Activated CD8-positive, alpha-beta memory T cell treated with anti-CD3 and anti-CD28 coated beads, Interleukin-2, amount 10 ng/mL, durations not matched to agents 7 days and 5 days (primary cell): ENCODE measurements at regions not wholly inside any gene's neighbourhood (a gene's known extent, or its start where the extent isn't known, plus 50 kb on each side); places are given as distances from the start of the nearest gene placed in this dataset.

Experiments used
- ATAC-seq: fragments of 150-1000 bp; cut with Tn5 transposase; one replicate; pipeline ENCODE4 v1.10.0; 2021; ENCODE audit warnings: moderate library complexity
- CTCF ChIA-PET: fragments of 350-600 bp; sonication (Branson Sonifier 250); formaldehyde crosslinking; loops from one replicate; lab custom pipeline; 2021; ENCODE audit warnings: antibody characterized with exemption; lab: Charles Lee
- DNase-seq: peaks from one replicate; pipeline ENCODE4 v3.0.0-alpha.2; 2020
- H3K27ac Mint-ChIP-seq: one replicate; pipeline ENCODE4 v1.8.0; 2021; ENCODE audit warnings: mild to moderate bottlenecking, mixed read lengths
- H3K27me3 Mint-ChIP-seq: one replicate; pipeline ENCODE4 v1.8.0; 2021; ENCODE audit warnings: mixed read lengths
- H3K36me3 Mint-ChIP-seq: one replicate; pipeline ENCODE4 v1.8.0; 2021; ENCODE audit warnings: mild to moderate bottlenecking, mixed read lengths
- H3K4me1 Mint-ChIP-seq: one replicate; pipeline ENCODE4 v1.8.0; 2021; ENCODE audit warnings: mixed read lengths
- H3K4me3 Mint-ChIP-seq: one replicate; pipeline ENCODE4 v1.8.0; 2021; ENCODE audit warnings: mild to moderate bottlenecking, moderate library complexity, mixed read lengths
- H3K9me3 Mint-ChIP-seq: one replicate; pipeline ENCODE4 v1.8.0; 2022; ENCODE audit warnings: low read depth, mixed read lengths

DNA sequence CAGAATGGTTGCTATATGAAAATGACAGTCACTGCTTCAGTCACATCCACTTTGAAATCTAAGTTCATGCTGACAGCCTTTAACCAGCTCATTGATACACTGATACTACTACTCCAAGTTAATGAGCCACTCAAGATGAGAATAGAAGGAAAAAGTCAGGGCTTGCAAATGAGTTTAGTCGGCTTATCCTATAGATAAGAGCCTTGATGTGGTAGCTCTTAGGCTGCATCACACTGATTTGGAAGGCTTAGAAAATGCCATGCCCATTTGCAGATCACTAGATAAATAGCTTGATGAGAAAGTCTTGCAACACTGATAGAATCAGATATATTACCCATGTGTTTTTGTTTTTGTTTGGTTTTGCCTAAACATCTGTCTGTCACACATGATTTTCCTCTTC, 251.4 kb upstream of the ATXN7L3B start:
- DNase-seq (no peak), ATAC-seq (no peak)
- CTCF ChIA-PET, result no interaction called here
- Mint-ChIP-seq H3K9me3 (no peaks in the 10 kb centered on the region), H3K36me3 (no peaks in the 10 kb centered on the region), H3K4me3 (no peak overlapping the region), H3K4me1 (no peaks in the 10 kb centered on the region), H3K27me3 (no peaks in the 10 kb centered on the region), H3K27ac (no peak overlapping the region)

DNA sequence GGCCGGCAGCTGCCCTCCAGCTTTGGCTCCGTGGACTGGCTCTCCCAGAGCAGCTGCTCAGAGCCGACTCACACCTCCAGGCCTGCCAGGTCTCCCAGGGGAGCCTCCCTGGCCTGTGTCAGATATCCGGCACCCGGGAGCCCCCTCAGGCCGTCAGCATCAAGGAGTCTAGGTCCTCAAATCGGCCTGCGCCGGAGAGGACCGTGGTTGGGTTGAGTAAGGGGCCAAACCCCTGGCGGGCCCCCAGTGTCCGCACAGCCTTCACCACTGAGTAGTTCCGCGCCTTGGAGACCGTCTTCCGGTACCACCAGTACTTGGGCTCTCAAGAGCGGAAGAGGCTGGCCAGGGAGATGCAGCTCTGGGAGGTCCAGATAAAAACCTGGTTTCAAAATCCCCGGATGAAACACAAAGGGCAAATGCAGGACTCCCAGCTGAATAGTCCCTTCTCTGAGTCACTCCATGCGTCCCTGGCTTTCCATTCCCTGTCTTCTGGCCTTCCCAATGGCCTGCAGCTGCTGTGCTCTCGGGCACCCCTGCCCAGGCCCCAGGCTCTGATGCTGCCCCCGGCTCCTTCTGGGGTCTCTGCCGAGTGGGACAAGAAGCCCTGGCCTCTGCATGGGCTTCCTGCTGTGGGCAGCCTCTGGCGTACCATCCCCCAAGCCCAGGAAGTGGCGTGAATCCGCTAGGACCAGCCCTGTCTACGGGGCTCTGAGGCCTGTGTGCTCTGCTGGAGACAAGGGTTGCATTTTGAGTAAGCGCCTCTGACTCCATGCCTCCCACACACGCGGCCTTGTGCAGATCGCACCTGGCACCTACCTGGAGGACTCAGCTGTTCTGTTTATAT, 245.1 kb upstream of the ATXN7L3B start:
- no peaks in the 10 kb centered on the region for H3K4me1 Mint-ChIP-seq
- H3K27ac Mint-ChIP-seq, result no peak overlapping the region
- CTCF ChIA-PET, result no interaction called here
- no peak overlapping the region for H3K4me3 Mint-ChIP-seq
- no peaks in the 10 kb centered on the region for H3K36me3 Mint-ChIP-seq
- H3K9me3 Mint-ChIP-seq, result no peaks in the 10 kb centered on the region
- DNase-seq (no peak), ATAC-seq (no peak)
- no peaks in the 10 kb centered on the region for H3K27me3 Mint-ChIP-seq

DNA sequence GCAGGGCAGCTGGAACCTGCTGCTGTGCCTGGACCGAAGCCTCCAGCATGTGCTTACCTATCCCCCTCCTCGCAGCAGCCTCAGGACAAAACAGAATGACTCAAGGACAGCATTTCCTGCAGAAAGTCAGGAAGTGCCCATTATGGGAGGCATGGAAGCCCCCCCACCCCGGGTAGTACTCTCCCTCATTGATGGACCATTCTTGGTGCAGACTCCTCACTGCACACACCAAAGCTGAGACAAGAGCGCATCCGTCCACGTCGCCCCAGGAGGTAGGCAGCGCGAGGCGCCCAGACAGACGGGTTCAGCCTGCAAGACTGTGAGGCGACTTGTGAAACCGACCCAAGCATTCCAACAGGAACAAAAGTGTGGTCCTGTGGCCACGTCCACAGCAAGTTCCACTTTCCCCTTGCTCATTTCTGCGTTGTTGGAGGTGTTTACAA, 243.9 kb upstream of the ATXN7L3B start:
- H3K36me3 Mint-ChIP-seq, result no peaks in the 10 kb centered on the region
- no peaks in the 10 kb centered on the region for H3K9me3 Mint-ChIP-seq
- no peaks in the 10 kb centered on the region for H3K4me1 Mint-ChIP-seq
- ATAC-seq (no peak), DNase-seq (no peak)
- H3K27ac Mint-ChIP-seq, result no peak overlapping the region
- no peaks in the 10 kb centered on the region for H3K27me3 Mint-ChIP-seq
- H3K4me3 Mint-ChIP-seq, result no peak overlapping the region
- CTCF ChIA-PET, result no interaction called here

DNA sequence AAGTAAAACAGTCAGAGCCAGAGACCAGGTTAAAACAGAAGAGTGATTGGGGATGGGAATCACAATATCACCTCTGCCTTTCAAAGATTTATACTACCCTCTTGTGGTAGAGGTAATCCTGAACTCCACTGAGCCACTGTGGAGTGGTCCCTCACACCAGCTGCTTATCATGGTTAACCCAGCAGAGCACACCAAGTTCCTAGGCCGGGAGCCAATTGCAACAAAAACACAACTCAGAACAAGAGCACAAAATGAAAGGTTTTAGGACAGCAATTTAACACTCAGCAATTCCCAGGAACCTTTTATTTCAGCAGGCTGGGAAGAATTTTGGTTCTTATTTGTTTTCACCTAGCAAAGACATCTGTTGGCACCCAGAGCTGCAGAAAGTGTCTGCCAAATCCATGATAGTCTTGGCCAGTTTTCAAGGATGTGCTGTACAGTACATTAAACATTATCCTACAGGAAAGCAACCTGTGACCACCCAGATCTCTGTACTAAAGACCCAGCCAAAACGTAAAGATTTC, 220.5 kb upstream of the ATXN7L3B start:
- no peak for DNase-seq
- Mint-ChIP-seq H3K27me3 (no peaks in the 10 kb centered on the region), H3K27ac (no peak overlapping the region)

DNA sequence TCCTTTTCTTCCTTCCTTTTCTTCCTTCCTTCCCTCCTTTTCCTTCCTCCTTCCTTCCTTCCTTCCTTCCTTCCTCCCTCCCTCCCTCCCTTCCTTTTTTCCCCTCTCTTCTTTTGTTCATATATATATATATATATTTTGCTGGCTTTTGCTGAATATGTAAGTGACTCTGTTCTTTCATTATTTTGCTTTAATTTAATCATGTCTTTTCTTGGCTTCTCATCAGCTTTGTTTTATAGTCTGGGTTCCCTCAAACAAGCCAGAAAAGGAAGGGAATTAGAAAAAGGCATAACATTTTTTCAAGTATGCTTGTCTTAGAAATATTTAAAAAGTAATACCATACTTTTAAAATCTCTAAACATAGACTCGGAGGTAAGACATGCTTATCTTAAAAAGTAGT, 219.9 kb upstream of the ATXN7L3B start:
- no peak overlapping the region for H3K4me3 Mint-ChIP-seq
- no peak for ATAC-seq
- no peaks in the 10 kb centered on the region for H3K36me3 Mint-ChIP-seq
- no peaks in the 10 kb centered on the region for H3K4me1 Mint-ChIP-seq
- no peak overlapping the region for H3K27ac Mint-ChIP-seq
- DNase-seq, result no peak
- CTCF ChIA-PET, result no interaction called here
- H3K27me3 Mint-ChIP-seq, result no peaks in the 10 kb centered on the region
- H3K9me3 Mint-ChIP-seq, result no peaks in the 10 kb centered on the region

More for the DNA sequence above, 220.5 kb upstream of the ATXN7L3B start:
- no peaks in the 10 kb centered on the region for H3K4me1 Mint-ChIP-seq
- H3K9me3 Mint-ChIP-seq, result no peaks in the 10 kb centered on the region
- H3K4me3 Mint-ChIP-seq, result no peak overlapping the region
- no peak for ATAC-seq
- CTCF ChIA-PET, result no interaction called here
- H3K36me3 Mint-ChIP-seq, result no peaks in the 10 kb centered on the region

DNA sequence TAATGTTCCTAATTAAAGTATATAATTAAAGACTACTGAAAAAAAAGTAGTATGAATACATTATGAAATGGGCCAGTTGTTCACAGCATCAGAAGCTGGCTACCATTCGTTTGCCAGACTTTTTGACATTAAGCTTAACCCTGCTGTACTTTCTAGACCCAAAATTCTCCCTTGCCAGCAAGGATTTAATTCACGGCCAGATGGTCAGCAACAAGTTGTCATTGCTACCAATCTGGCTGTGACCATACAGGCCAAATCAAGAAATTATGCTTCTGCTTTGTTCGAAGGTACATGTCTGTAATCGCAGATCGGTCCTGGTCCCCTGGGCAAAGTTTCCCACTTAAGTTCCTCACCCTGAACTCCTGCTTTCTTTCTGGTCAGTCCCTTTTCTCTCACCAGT, 217.7 kb upstream of the ATXN7L3B start:
- no peaks in the 10 kb centered on the region for H3K27me3 Mint-ChIP-seq
- no peaks in the 10 kb centered on the region for H3K4me1 Mint-ChIP-seq
- no peaks in the 10 kb centered on the region for H3K9me3 Mint-ChIP-seq
- H3K4me3 Mint-ChIP-seq, result no peak overlapping the region
- no peak for DNase-seq
- H3K27ac Mint-ChIP-seq, result no peak overlapping the region
- ATAC-seq, result no peak
- no peaks in the 10 kb centered on the region for H3K36me3 Mint-ChIP-seq
- CTCF ChIA-PET, result no interaction called here

DNA sequence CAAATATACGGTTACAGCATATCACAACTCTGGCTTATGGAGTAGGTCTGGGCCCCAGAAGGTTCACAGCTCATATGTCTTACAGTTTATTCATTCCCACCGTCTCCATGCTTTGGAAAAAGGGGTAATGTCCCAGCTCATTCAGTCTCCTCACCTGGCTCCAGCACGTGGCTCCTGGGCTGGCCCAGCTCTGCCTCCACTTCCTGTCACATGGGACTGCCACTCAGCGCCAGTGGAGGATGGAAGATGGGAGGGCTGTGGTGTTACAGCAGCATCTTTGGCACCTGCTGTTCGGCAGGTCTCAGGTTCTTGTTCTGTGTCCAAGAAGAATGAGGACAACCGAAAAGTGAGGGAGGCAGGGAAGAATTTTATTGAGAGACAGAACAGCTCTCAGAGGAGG, 216.3 kb upstream of the ATXN7L3B start:
- Mint-ChIP-seq H3K36me3 (no peaks in the 10 kb centered on the region), H3K27me3 (no peaks in the 10 kb centered on the region), H3K4me1 (no peaks in the 10 kb centered on the region), H3K4me3 (no peak overlapping the region), H3K27ac (no peak overlapping the region), H3K9me3 (no peaks in the 10 kb centered on the region)
- no peak for ATAC-seq
- CTCF ChIA-PET, result no interaction called here
- DNase-seq, result no peak

DNA sequence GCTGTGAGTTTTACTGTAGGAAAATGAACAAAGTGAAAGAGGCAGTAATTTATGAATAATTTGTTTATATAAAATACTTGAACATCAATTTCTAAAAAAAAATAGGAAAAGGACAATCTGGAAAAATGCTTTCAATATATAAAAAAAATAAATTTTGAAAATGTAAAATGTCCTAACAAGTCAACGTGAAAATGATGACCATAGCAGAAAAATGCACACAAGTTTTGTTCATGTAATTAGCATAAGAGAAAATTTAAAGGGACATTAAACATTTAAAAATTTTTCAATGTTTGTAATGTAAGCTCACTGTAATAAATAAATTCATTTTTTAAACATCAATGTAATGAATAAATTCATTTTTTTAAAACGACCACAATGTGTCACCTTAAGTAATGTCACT, 214.8 kb upstream of the ATXN7L3B start:
- DNase-seq (no peak), ATAC-seq (no peak)
- no peaks in the 10 kb centered on the region for H3K36me3 Mint-ChIP-seq
- CTCF ChIA-PET, result no interaction called here
- no peaks in the 10 kb centered on the region for H3K9me3 Mint-ChIP-seq
- H3K27ac Mint-ChIP-seq, result no peak overlapping the region
- no peak overlapping the region for H3K4me3 Mint-ChIP-seq
- no peaks in the 10 kb centered on the region for H3K27me3 Mint-ChIP-seq
- H3K4me1 Mint-ChIP-seq, result no peaks in the 10 kb centered on the region

DNA sequence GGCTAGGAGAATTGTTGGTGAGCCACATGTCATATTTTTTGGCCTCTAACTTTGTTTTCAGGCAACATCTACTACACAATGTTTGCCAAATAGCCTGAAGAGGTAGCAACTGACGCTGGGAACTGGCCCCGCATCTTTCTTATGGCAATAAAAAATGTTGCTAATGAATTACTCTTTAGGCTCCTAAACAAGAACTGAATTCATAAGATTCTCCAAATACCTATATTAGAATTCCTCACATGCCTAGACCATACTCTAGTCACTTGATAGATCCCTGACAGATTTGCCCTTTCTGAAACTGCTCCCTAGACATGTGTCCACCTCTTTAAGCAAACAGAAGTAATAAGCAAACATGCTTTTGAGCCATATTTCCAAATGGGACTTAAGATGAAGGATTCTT, 209.0 kb upstream of the ATXN7L3B start:
- DNase-seq (no peak), ATAC-seq (no peak)
- H3K36me3 Mint-ChIP-seq, result no peaks in the 10 kb centered on the region
- no peaks in the 10 kb centered on the region for H3K4me1 Mint-ChIP-seq
- no peaks in the 10 kb centered on the region for H3K27me3 Mint-ChIP-seq
- H3K27ac Mint-ChIP-seq, result no peak overlapping the region
- no peaks in the 10 kb centered on the region for H3K9me3 Mint-ChIP-seq
- CTCF ChIA-PET, result no interaction called here
- no peak overlapping the region for H3K4me3 Mint-ChIP-seq

DNA sequence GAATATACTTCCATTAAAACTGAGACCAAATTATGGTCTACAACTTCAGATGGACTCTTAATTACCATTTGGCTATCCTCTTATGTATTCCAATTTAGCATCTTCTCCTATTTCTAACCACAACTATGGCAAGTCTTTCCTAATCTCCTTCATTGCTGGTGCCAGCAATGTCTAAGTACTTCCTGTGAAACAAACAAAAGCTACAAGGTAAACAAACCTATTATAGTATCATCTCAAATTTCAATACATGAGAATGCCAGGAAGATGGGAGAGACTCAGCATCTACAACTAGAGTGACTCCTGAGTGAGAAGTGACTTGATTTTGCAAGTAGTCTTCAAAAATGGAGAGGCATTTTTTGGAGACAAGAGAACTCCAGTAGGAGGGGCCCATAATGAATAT, 202.9 kb upstream of the ATXN7L3B start:
- H3K4me1 Mint-ChIP-seq, result no peaks in the 10 kb centered on the region
- CTCF ChIA-PET, result no interaction called here
- no peak overlapping the region for H3K27ac Mint-ChIP-seq
- no peaks in the 10 kb centered on the region for H3K36me3 Mint-ChIP-seq
- DNase-seq (no peak), ATAC-seq (no peak)
- no peak overlapping the region for H3K4me3 Mint-ChIP-seq
- H3K27me3 Mint-ChIP-seq, result no peaks in the 10 kb centered on the region
- H3K9me3 Mint-ChIP-seq, result no peaks in the 10 kb centered on the region

DNA sequence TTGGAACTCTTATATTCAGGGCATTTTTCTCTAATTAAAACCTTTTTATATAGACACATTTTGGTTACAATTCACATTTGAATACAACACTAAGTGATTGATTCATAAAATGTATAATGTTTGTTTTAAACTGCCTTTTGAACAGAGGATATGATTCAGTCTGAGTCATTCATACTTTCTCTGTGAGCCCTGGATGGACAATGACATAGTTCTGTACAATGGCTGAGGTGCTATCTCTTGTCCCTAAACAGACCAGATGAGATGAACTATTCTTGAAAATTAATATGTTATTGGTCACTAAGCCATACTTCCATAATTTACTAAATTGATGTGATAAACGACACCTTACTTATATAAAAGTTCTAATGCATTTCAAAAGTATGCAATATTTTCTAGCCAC, 199.7 kb upstream of the ATXN7L3B start:
- CTCF ChIA-PET, result no interaction called here
- Mint-ChIP-seq H3K4me3 (no peak overlapping the region), H3K4me1 (no peaks in the 10 kb centered on the region), H3K27me3 (no peaks in the 10 kb centered on the region), H3K27ac (no peak overlapping the region), H3K9me3 (no peaks in the 10 kb centered on the region), H3K36me3 (no peaks in the 10 kb centered on the region)
- DNase-seq (no peak), ATAC-seq (no peak)

DNA sequence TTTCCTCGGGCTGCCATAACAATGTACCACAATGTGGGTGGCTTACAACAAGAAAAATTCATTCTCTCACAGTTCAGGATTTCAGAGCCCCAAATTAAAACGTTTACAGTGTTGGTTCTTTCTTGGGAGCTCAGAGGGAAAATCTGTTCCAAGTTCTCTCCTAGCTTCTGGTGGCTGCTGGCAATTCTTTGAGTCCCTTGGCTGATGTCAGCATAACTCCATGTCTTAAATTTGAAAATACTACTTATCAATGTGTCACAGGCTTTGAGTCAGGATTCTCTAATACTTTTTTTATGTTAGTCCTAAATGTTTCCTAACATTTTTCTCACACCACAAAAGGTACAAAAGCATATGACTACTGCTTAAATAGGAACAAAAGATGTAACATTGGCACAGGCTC, 198.4 kb upstream of the ATXN7L3B start:
- ATAC-seq, result no peak
- no peak overlapping the region for H3K4me3 Mint-ChIP-seq
- H3K27me3 Mint-ChIP-seq, result no peaks in the 10 kb centered on the region
- no peaks in the 10 kb centered on the region for H3K4me1 Mint-ChIP-seq
- H3K9me3 Mint-ChIP-seq, result no peaks in the 10 kb centered on the region
- CTCF ChIA-PET, result no interaction called here
- no peak overlapping the region for H3K27ac Mint-ChIP-seq
- DNase-seq, result no peak
- no peaks in the 10 kb centered on the region for H3K36me3 Mint-ChIP-seq

DNA sequence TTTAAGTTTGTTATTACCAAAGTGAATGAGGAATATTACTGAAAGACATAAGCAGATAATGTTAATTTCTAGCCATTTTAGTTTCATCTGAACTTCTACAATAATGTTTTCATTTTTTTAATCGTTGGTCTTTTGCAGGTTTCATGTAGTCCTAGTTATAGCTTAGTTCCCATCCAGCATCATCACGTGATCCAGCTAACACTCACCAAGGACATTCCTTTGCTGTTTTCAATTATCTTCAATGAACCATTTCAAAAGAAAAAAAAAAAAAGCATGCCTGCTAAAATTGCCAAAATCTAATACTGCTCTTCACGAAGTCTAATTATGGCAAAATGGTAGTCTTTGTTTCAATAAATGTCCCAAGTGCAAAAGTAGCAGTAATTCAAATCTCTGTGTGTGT, 187.7 kb upstream of the ATXN7L3B start:
- Mint-ChIP-seq H3K27ac (no peak overlapping the region), H3K27me3 (no peaks in the 10 kb centered on the region), H3K36me3 (no peaks in the 10 kb centered on the region), H3K9me3 (no peaks in the 10 kb centered on the region), H3K4me3 (no peak overlapping the region), H3K4me1 (no peaks in the 10 kb centered on the region)
- DNase-seq (no peak), ATAC-seq (no peak)
- CTCF ChIA-PET, result no interaction called here

DNA sequence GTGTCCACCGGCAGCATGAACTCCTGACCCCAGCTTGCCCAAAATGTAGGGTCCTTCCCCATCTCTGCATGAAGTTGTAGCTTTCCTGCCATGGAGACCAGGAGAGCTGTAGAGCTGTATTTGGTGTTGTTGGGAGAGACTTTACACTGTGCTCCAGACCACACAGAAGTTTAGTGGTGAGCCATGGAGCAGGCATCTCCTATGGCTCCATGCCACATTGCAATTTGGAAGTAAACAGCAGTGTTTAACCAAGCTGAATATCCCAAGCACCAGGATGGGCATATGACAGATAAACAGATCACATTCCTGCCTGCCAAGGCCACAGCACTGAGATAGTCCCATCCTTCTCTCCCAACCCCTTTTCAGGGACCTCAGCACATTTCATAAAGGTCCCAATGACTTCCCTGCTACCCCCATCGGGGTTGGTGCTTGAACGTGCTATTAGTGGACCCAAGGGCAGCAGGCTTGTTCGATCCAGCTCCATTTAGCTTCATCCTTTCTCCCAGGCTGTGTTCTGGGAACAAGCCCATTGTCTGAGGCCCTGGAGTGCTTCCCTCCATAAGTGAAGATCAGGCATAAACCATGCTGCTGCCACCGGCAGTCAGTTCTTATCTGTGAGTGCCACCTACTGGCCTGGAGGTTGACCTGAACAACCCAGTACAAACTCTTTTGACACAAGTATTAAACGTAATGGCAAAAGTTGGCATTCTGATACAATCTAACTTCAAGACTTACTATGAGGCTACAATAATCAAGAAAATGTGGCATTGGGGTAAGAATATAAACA, 172.3 kb upstream of the ATXN7L3B start:
- Mint-ChIP-seq H3K36me3 (no peaks in the 10 kb centered on the region), H3K27ac (no peak overlapping the region), H3K9me3 (peaks cover 2% of the 10 kb centered on the region), H3K27me3 (no peaks in the 10 kb centered on the region), H3K4me3 (no peak overlapping the region), H3K4me1 (no peaks in the 10 kb centered on the region)
- ATAC-seq (no peak), DNase-seq (peak; percentile 41)
- CTCF ChIA-PET, result interaction anchor here (1.0 kb wide), 1 partner anchor 9 kb away, joined by 3 read pairs; no protein-coding TSS in a partner anchor
